K562 (cell line): ENCODE measurements at regions not wholly inside any gene's neighbourhood (a gene's known extent, or its start where the extent isn't known, plus 50 kb on each side); places are given as distances from the start of the nearest gene placed in this dataset.

Experiments
- ETV5 ChIP-seq: sonication (generic); formaldehyde crosslinking; IDR thresholded peaks from 2 replicates; pipeline ENCODE4 v1.4.0; 2020; ENCODE audit warnings: low read depth, mild to moderate bottlenecking, missing genetic modification reagents
- IRF1 ChIP-seq: sonication (generic); formaldehyde crosslinking; IDR thresholded peaks from 2 replicates; pipeline ENCODE4 v1.8.0; 2022; ENCODE audit warnings: missing genetic modification reagents, mild to moderate bottlenecking, borderline replicate concordance
- PBX2 ChIP-seq, 2 experiments: IDR thresholded peaks in 1 of 2; conservative IDR thresholded peaks in 1 of 2; 2 replicates each; pipeline ENCODE4 v1.6.1; 2016; ENCODE audit warnings: low read depth in 2 of 2, mild to moderate bottlenecking in 1 of 2, missing compliant biosample characterization in 1 of 2, missing genetic modification characterization in 1 of 2, moderate library complexity in 1 of 2
- ZFP91 ChIP-seq: sonication (generic); formaldehyde crosslinking; IDR thresholded peaks from 2 replicates; pipeline ENCODE4 v1.8.0; 2022; ENCODE audit warnings: mild to moderate bottlenecking, missing genetic modification reagents
- ZNF511 ChIP-seq: sonication (generic); formaldehyde crosslinking; IDR thresholded peaks from 2 replicates; pipeline ENCODE4 v1.8.0; 2022; ENCODE audit warnings: mild to moderate bottlenecking, missing genetic modification reagents

- TF ChIP-seq PBX2 (CRISPR knock-in tag; IDR thresholded peaks at IDR 0.05; ENCODE audit: low read depth) (no peak), PBX2 (tag; conservative IDR thresholded peaks at IDR 0.05; ENCODE audit: low read depth) (no peak), IRF1 (CRISPR knock-in tag) (no peak), ZFP91 (CRISPR knock-in tag) (no peak), ZNF511 (no peak), ETV5 (no peak)
These were observed 1169.4 kb downstream of the BRD1 start (continued) for GRCh38 chr22:48658246-48658645.
